ENCODE measurements at regions not wholly inside any gene's neighbourhood (a gene's known extent, or its start where the extent isn't known, plus 50 kb on each side); places are given as distances from the start of the nearest gene placed in this dataset.
A peak's percentile ranks its signal among the peaks of the same experiment; 100 is the strongest.

DNA sequence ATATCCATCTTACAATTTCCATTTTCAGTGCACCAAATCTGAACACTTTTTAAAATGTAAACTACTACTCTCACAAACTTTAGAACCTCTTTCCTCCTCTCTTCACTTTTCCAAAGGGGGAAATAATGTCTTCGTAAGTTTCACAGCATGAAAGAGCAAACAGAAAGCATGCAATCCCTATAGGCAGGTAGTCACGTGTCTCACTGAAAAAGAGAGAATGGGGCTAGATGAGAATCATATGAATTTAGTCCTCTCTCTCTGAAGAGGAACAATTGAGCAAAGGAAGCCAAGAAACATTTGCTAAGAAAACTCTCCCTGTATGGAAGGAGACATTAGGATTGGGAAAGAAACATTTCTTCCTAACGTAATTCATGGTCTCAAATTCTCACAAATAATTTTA lies 613.9 kb downstream of the PLA2G4A start:
- DNase-seq (ENCODE audit: low spot score): no peak

DNA sequence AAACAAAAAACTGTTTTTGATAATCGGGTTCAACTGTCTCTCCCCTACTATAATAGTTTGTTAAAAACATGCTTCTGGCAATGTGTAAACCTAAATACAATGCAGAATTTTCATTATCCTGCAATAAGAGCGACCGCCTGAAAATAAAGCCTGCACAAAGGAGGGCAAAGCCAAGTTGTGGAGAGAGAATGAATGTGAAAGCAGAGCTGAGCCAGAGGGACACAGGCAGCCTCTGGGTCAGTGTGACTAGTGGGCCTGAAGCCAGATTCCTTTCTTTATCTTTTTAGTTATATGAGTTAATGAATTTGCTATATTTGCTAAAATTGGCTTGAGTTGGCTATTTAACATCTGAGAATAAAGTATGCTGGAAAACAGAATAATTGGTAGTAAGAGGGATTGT lies 615.2 kb downstream of the PLA2G4A start:
- no peak for DNase-seq (ENCODE audit: low spot score)

DNA sequence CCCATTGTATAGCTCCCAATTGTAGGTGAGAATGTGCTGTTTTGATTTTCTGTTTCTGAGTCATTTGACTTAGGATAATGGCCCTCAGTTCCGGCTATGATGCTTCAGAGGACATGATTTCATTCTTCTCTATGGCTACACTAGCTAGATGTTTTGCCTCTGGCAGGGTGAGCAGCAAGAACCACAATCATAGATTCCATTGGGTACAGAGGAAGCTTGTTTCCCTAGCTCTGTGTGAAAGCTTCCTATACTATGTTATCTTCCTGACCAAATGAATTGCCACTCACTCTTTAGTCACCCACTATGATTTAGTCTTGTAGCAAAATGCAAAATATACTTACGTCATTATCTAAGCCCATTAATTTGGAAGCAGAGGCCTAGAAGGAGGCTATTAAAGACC lies 616.3 kb downstream of the PLA2G4A start:
- DNase-seq (ENCODE audit: low spot score): no peak

DNA sequence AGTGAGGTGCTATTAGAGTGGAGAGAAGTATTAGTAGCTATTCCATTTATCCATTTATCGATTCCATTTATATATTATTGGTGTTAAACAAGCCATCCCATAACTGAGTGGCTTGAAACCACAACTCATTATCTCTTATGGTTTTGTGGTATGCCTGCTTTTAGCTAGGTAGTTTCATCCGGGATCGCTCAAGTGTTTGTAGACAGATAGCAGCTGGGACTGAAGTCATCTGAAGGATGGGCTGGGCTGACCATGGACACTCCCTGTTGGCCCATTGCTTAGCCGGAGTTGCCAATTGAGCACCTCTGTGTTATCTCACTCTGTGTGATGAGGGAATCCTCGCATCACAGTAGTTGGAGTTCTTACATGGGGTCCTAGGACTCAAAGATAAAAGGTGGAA lies 622.5 kb downstream of the PLA2G4A start:
- DNase-seq (ENCODE audit: low spot score): no peak

DNA sequence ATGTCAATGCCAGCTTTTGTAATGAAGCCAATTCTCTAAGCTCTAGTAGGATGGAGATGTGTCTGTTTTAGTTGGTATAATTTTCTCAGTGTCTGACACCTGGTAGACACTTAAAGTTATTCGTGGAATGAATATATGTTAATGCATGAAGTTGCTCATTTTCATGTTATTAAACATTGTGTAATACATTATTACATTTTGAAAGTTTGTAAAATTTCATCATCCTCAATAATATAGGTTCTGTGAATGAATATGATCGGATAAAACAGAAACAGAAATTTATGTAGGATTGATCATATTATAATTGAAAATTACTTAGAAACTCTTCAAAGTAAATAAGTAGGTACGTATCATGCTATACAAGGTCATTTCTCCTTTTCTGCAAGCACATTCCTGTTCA lies 625.3 kb downstream of the PLA2G4A start:
- DNase-seq (ENCODE audit: low spot score): no peak

DNA sequence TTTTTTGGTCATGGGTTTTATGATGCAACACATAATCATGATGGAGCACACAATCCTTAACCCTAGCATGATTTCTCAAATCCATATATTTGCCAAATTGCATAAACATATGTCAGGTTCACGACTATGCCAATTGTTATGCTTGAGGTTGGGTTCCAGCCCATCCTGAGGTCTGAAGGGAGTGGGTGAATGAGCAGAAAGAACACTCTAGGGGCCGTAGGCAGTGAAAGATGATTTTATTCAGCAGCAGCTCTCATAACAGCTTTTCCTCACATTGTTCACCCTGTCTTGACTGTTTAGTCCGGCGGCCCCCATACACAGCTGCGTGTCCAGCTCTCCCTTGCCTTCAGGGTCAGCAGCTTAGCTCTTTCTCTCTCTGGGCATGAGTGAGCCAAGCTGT lies 627.7 kb downstream of the PLA2G4A start:
- no peak for DNase-seq (ENCODE audit: low spot score)

GRCh38 chr1:187460093-187460492 lies 631.3 kb downstream of the PLA2G4A start:
- no peak for DNase-seq (ENCODE audit: low spot score)

GRCh38 chr1:187464320-187464719 lies 635.6 kb downstream of the PLA2G4A start:
- DNase-seq (ENCODE audit: low spot score): no peak

- no peak for DNase-seq (ENCODE audit: low spot score)
Measured at GRCh38 chr1:187465441-187465840, 636.7 kb downstream of the PLA2G4A start.

DNA sequence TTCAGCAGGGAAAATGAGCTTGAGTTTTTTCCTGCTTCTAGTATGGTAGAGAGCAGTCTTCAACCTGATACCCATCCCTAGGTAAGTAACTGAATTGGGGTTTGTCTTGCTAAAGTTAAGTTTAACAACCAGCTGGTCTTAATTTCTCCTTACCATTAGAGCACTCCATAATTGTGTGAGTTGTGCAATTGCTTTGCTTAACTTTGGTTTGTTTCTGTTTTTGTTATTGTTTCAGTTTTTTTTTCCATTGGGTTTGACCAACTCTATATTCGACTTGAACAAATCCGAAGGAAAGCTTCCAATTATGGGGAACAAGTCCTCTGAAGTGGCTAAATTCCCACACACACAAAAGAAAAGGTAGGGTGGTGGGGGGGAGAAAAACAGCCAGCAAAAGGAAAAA lies 641.1 kb downstream of the PLA2G4A start:
- DNase-seq (ENCODE audit: low spot score): no peak

GRCh38 chr1:187471555-187471954 lies 642.8 kb downstream of the PLA2G4A start:
- no peak for DNase-seq (ENCODE audit: low spot score)

- DNase-seq (ENCODE audit: low spot score): no peak
Measured at GRCh38 chr1:187474336-187474735, 645.6 kb downstream of the PLA2G4A start.

- no peak for DNase-seq (ENCODE audit: low spot score)
Measured at GRCh38 chr1:187476671-187477070, 647.9 kb downstream of the PLA2G4A start.

GRCh38 chr1:187477103-187477502 lies 648.4 kb downstream of the PLA2G4A start:
- no peak for DNase-seq (ENCODE audit: low spot score)

DNA sequence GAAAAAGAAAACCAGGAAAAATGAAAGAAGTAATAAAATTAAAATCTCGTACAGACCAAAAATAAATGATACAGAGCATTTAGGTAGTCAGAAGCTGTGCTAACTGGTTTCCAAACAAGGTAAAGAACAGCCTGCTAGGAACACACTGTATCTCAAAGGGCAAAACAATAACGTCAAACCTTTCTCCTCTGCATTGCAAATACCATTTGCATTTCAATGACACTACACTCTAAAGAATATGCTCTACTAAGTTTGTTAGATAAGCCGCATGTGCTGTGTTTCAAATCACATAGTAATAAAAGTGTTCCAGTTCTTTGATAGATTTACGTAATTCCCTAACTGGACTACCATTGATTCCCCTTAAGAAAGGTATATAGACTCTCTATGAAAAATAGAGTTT lies 648.8 kb downstream of the PLA2G4A start:
- no peak for DNase-seq (ENCODE audit: low spot score)

DNA sequence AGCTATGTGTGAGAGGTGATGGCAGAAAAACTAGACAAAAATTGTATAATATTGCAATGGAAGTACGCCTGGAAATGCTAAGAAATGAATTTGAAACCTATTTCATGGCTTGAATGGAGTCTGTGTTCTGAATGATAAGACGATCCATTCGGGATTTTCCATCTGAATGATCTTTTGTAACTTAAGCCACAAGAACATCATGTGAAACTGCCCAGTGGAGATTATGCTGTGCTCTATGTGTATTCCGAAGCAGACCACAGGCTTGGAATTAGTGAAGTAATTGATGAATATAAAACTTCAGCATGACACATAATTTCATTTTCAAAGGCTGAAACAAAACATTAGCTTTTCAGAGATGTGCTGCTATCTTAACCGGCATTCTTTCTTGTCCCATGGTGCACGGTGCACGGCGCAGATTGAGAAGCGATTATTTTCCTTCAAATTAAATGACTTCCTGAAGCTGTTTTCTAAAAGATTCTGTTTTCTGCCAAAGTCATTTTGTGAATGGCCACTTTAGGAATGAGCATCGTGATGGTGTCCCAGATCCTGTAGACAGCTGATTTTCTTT lies 652.9 kb downstream of the PLA2G4A start:
- DNase-seq (ENCODE audit: low spot score): peak; percentile 9

GRCh38 chr1:187490266-187490665 lies 661.5 kb downstream of the PLA2G4A start:
- DNase-seq (ENCODE audit: low spot score): no peak

DNA sequence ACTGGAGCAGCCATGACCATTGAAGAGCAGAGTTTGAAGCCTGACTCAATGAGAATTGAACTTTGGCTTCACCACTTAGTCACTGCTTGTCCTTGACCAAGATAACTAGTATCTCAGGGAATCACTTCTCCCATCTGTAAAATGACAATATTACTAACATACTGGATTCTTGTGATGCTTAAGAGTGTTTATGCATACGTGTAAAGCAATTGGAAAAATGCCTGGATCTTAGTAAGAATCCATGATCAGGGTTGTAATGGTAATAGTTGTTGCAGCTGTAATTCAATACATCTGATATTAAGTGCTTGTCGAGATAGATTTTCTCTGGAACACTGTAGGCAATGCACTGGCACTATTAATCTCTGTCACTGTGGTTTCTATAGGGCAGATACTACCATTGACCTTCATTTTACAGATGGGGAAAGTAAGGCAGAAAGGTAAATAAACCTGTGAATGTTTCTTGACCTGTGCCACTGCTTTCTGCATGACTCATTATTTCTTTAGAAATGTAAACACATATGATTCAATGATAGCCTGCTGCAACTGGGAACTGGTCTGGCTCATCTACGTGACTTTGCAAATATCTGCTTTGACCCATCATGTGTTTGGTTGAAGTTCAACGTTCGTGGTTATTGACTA lies 662.5 kb downstream of the PLA2G4A start:
- DNase-seq (ENCODE audit: low spot score): no peak

GRCh38 chr1:187498028-187498427 lies 669.3 kb downstream of the PLA2G4A start:
- no peak for DNase-seq (ENCODE audit: low spot score)

DNA sequence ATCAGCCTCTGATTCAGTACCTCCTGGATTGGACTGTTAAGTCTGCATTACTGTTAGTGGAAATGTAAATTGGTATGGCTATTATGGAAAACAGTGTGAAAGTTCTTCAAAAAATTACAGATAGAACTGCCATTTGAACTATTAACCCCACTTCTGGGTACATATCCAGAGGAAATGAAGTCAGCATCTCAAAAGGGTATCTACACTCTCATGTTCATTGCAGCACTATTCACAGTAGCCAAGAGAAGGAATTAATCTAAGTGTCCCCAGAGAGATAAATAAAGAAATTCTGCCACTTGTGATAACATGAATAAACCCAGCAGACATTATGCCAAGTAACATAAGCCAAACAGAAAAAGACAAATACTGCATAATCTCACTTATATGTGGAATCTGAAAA lies 676.0 kb downstream of the PLA2G4A start:
- no peak for DNase-seq (ENCODE audit: low spot score)

- no peak for DNase-seq (ENCODE audit: low spot score)
Measured at GRCh38 chr1:187509091-187509490, 680.3 kb downstream of the PLA2G4A start.

- no peak for DNase-seq (ENCODE audit: low spot score)
Measured at GRCh38 chr1:187513190-187513589, 684.4 kb downstream of the PLA2G4A start.

GRCh38 chr1:187514110-187514509 lies 685.4 kb downstream of the PLA2G4A start:
- no peak for DNase-seq (ENCODE audit: low spot score)

GRCh38 chr1:187516874-187517273 lies 688.1 kb downstream of the PLA2G4A start:
- no peak for DNase-seq (ENCODE audit: low spot score)
